OCI-LY7 (cell line): ENCODE measurements at regions not wholly inside any gene's neighbourhood (a gene's known extent, or its start where the extent isn't known, plus 50 kb on each side); places are given as distances from the start of the nearest gene placed in this dataset.

ENCODE experiments used
- EZH2phosphoT487 ChIP-seq: fragments of 200-600 bp; sonication (generic); IDR thresholded peaks from 2 replicates; pipeline ENCODE4 v1.6.1; 2018; ENCODE audit warnings: low read depth, borderline replicate concordance, mild to moderate bottlenecking, mixed run types, antibody characterized with exemption, low read length, moderate library complexity, mixed read lengths
- TF ChIP-seq, protein P1 (sequence below): fragments of 200-600 bp; sonication (generic); conservative IDR thresholded peaks from 2 replicates; pipeline ENCODE4 v1.5.1; 2014; ENCODE audit warnings: mild to moderate bottlenecking, antibody characterized with exemption, low read length, moderate library complexity, mixed read lengths

DNA sequence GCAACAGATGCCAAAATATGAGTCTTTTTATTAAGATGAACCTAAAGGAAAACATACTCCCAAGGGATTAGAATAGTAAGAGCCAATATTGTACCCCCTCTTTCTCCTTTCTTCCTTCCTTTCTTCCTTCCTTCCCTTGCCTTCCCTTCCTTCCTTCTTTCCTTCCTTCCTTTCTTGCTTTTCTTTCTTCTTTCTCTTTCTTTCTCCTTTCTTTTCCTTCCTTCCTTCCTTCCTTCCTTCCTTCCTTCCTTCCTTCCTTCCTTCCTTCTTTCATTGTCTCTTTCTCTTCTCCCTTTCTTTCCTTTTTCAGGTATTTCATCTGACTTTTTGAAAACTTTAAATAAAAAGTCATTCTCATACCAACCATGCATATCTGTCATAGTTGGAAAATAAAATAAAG, 892.5 kb downstream of the LRFN5 start:
- TF ChIP-seq, protein P1, sequence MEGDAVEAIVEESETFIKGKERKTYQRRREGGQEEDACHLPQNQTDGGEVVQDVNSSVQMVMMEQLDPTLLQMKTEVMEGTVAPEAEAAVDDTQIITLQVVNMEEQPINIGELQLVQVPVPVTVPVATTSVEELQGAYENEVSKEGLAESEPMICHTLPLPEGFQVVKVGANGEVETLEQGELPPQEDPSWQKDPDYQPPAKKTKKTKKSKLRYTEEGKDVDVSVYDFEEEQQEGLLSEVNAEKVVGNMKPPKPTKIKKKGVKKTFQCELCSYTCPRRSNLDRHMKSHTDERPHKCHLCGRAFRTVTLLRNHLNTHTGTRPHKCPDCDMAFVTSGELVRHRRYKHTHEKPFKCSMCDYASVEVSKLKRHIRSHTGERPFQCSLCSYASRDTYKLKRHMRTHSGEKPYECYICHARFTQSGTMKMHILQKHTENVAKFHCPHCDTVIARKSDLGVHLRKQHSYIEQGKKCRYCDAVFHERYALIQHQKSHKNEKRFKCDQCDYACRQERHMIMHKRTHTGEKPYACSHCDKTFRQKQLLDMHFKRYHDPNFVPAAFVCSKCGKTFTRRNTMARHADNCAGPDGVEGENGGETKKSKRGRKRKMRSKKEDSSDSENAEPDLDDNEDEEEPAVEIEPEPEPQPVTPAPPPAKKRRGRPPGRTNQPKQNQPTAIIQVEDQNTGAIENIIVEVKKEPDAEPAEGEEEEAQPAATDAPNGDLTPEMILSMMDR, result no peak
- no peak for TF ChIP-seq EZH2phosphoT487
